Loucy (cell line): ENCODE measurements at regions not wholly inside any gene's neighbourhood (a gene's known extent, or its start where the extent isn't known, plus 50 kb on each side); places are given as distances from the start of the nearest gene placed in this dataset.
"Not testable (repeated sequence)": the region's sequence is repeated elsewhere in the genome, so short reads cannot be mapped to it uniquely, and the experiment has no call there.

Experiments
- EZH2phosphoT487 ChIP-seq: fragments of 200-600 bp; IDR thresholded peaks from 2 replicates; pipeline ENCODE4 v1.6.1; 2018; ENCODE audit warnings: antibody characterized with exemption, mild to moderate bottlenecking, moderate library complexity, borderline replicate concordance
- TF ChIP-seq, protein P1 (sequence below): fragments of 200-600 bp; sonication (generic); conservative IDR thresholded peaks from 2 replicates; pipeline ENCODE4 v1.5.1; 2014; ENCODE audit warnings: mild to moderate bottlenecking, antibody characterized with exemption, low read length

DNA sequence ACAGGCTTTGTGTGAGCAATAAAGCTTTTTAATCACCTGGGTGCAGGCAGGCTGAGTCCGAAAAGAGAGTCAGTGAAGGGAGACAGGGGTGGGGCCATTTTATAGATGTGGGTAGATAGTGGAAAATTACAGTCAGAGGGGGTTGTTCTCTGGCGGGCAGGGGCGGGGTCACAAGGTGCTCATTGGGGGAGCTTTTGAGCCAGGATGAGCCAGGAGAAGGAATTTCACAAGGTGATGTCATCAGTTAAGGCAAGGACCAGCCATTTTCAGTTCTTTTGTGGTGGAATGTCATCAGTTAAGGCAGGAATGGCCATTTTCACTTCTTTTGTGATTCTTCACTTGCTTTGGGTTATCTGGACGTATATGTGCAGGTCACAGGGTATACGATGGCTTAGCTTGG lies 571.3 kb upstream of the PCDH7 start:
- TF ChIP-seq, protein P1, sequence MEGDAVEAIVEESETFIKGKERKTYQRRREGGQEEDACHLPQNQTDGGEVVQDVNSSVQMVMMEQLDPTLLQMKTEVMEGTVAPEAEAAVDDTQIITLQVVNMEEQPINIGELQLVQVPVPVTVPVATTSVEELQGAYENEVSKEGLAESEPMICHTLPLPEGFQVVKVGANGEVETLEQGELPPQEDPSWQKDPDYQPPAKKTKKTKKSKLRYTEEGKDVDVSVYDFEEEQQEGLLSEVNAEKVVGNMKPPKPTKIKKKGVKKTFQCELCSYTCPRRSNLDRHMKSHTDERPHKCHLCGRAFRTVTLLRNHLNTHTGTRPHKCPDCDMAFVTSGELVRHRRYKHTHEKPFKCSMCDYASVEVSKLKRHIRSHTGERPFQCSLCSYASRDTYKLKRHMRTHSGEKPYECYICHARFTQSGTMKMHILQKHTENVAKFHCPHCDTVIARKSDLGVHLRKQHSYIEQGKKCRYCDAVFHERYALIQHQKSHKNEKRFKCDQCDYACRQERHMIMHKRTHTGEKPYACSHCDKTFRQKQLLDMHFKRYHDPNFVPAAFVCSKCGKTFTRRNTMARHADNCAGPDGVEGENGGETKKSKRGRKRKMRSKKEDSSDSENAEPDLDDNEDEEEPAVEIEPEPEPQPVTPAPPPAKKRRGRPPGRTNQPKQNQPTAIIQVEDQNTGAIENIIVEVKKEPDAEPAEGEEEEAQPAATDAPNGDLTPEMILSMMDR, result not testable (repeated sequence)
- not testable (repeated sequence) for TF ChIP-seq EZH2phosphoT487
